ENCODE measurements at regions not wholly inside any gene's neighbourhood (a gene's known extent, or its start where the extent isn't known, plus 50 kb on each side); places are given as distances from the start of the nearest gene placed in this dataset.

GRCh38 chr11:112719736-112720525 lies 241.3 kb upstream of the NCAM1 start:
- FAIRE-seq (no peak), DNase-seq (ENCODE audit: insufficient read length, low spot score) (no peak)

GRCh38 chr11:112722148-112722547 lies 239.1 kb upstream of the NCAM1 start:
- TF ChIP-seq SPI1 (IDR thresholded peaks at IDR 0.05; ENCODE audit: low read depth, low read length) = no peak
- no peak for TF ChIP-seq POU2F2 (IDR thresholded peaks at IDR 0.05; ENCODE audit: low read depth, low read length)
- TF ChIP-seq POLR2AphosphoS5 (IDR thresholded peaks at IDR 0.05; ENCODE audit: low read depth, low read length) = no peak
- TF ChIP-seq POLR2A (IDR thresholded peaks at IDR 0.05; ENCODE audit: low read depth, low read length) = no peak
- no peak for TF ChIP-seq TAF1 (IDR thresholded peaks at IDR 0.05; ENCODE audit: low read depth, low read length)
- no peak for TF ChIP-seq PAX5 (IDR thresholded peaks at IDR 0.05; ENCODE audit: insufficient read depth, low read length, severe bottlenecking)
- DNase-seq (ENCODE audit: insufficient read length, low spot score) (no peak), FAIRE-seq (no peak)

More at GRCh38 chr11:112719736-112720525, 241.3 kb upstream of the NCAM1 start:
- TF ChIP-seq PAX5 (IDR thresholded peaks at IDR 0.05; ENCODE audit: insufficient read depth, low read length, severe bottlenecking) (no peak), SPI1 (IDR thresholded peaks at IDR 0.05; ENCODE audit: low read depth, low read length) (no peak), POLR2AphosphoS5 (IDR thresholded peaks at IDR 0.05; ENCODE audit: low read depth, low read length) (no peak), POLR2A (IDR thresholded peaks at IDR 0.05; ENCODE audit: low read depth, low read length) (no peak), TAF1 (IDR thresholded peaks at IDR 0.05; ENCODE audit: low read depth, low read length) (no peak), POU2F2 (IDR thresholded peaks at IDR 0.05; ENCODE audit: low read depth, low read length) (no peak)

GRCh38 chr11:112722876-112723275 lies 238.3 kb upstream of the NCAM1 start:
- FAIRE-seq = no peak
- DNase-seq (ENCODE audit: insufficient read length, low spot score) = no peak
- TF ChIP-seq PAX5 (IDR thresholded peaks at IDR 0.05; ENCODE audit: insufficient read depth, low read length, severe bottlenecking) = no peak
- TF ChIP-seq POLR2A (IDR thresholded peaks at IDR 0.05; ENCODE audit: low read depth, low read length) = no peak
- no peak for TF ChIP-seq TAF1 (IDR thresholded peaks at IDR 0.05; ENCODE audit: low read depth, low read length)
- no peak for TF ChIP-seq POU2F2 (IDR thresholded peaks at IDR 0.05; ENCODE audit: low read depth, low read length)
- no peak for TF ChIP-seq SPI1 (IDR thresholded peaks at IDR 0.05; ENCODE audit: low read depth, low read length)
- TF ChIP-seq POLR2AphosphoS5 (IDR thresholded peaks at IDR 0.05; ENCODE audit: low read depth, low read length) = no peak

GRCh38 chr11:112723676-112724495 lies 237.3 kb upstream of the NCAM1 start:
- DNase-seq (ENCODE audit: insufficient read length, low spot score) (no peak), FAIRE-seq (no peak)
- TF ChIP-seq POLR2AphosphoS5 (IDR thresholded peaks at IDR 0.05; ENCODE audit: low read depth, low read length) (no peak), TAF1 (IDR thresholded peaks at IDR 0.05; ENCODE audit: low read depth, low read length) (no peak), SPI1 (IDR thresholded peaks at IDR 0.05; ENCODE audit: low read depth, low read length) (no peak), PAX5 (IDR thresholded peaks at IDR 0.05; ENCODE audit: insufficient read depth, low read length, severe bottlenecking) (no peak), POLR2A (IDR thresholded peaks at IDR 0.05; ENCODE audit: low read depth, low read length) (no peak), POU2F2 (IDR thresholded peaks at IDR 0.05; ENCODE audit: low read depth, low read length) (no peak)

GRCh38 chr11:112724496-112724790 lies 236.8 kb upstream of the NCAM1 start:
- FAIRE-seq (no peak), DNase-seq (ENCODE audit: insufficient read length, low spot score) (no peak)
- no peak for TF ChIP-seq POLR2A (IDR thresholded peaks at IDR 0.05; ENCODE audit: low read depth, low read length)
- TF ChIP-seq POLR2AphosphoS5 (IDR thresholded peaks at IDR 0.05; ENCODE audit: low read depth, low read length) = no peak
- no peak for TF ChIP-seq TAF1 (IDR thresholded peaks at IDR 0.05; ENCODE audit: low read depth, low read length)
- TF ChIP-seq POU2F2 (IDR thresholded peaks at IDR 0.05; ENCODE audit: low read depth, low read length) = no peak
- TF ChIP-seq PAX5 (IDR thresholded peaks at IDR 0.05; ENCODE audit: insufficient read depth, low read length, severe bottlenecking) = no peak
- TF ChIP-seq SPI1 (IDR thresholded peaks at IDR 0.05; ENCODE audit: low read depth, low read length) = no peak

- FAIRE-seq (no peak), DNase-seq (ENCODE audit: insufficient read length, low spot score) (no peak)
Observed at GRCh38 chr11:112725636-112726035, 235.6 kb upstream of the NCAM1 start.

GRCh38 chr11:112727341-112727841 lies 233.8 kb upstream of the NCAM1 start:
- no peak for DNase-seq (ENCODE audit: insufficient read length, low spot score)
- no peak for TF ChIP-seq POLR2A (IDR thresholded peaks at IDR 0.05; ENCODE audit: low read depth, low read length)
- TF ChIP-seq SPI1 (IDR thresholded peaks at IDR 0.05; ENCODE audit: low read depth, low read length) = no peak
- no peak for TF ChIP-seq POU2F2 (IDR thresholded peaks at IDR 0.05; ENCODE audit: low read depth, low read length)
- TF ChIP-seq TAF1 (IDR thresholded peaks at IDR 0.05; ENCODE audit: low read depth, low read length) = no peak
- no peak for TF ChIP-seq POLR2AphosphoS5 (IDR thresholded peaks at IDR 0.05; ENCODE audit: low read depth, low read length)
- no peak for TF ChIP-seq PAX5 (IDR thresholded peaks at IDR 0.05; ENCODE audit: insufficient read depth, low read length, severe bottlenecking)
- no peak for FAIRE-seq

More at GRCh38 chr11:112725636-112726035, 235.6 kb upstream of the NCAM1 start:
- TF ChIP-seq POLR2AphosphoS5 (IDR thresholded peaks at IDR 0.05; ENCODE audit: low read depth, low read length) (no peak), POU2F2 (IDR thresholded peaks at IDR 0.05; ENCODE audit: low read depth, low read length) (no peak), POLR2A (IDR thresholded peaks at IDR 0.05; ENCODE audit: low read depth, low read length) (no peak), PAX5 (IDR thresholded peaks at IDR 0.05; ENCODE audit: insufficient read depth, low read length, severe bottlenecking) (no peak), SPI1 (IDR thresholded peaks at IDR 0.05; ENCODE audit: low read depth, low read length) (no peak), TAF1 (IDR thresholded peaks at IDR 0.05; ENCODE audit: low read depth, low read length) (no peak)

- TF ChIP-seq TAF1 (IDR thresholded peaks at IDR 0.05; ENCODE audit: low read depth, low read length) (no peak), SPI1 (IDR thresholded peaks at IDR 0.05; ENCODE audit: low read depth, low read length) (no peak), POLR2A (IDR thresholded peaks at IDR 0.05; ENCODE audit: low read depth, low read length) (no peak), POLR2AphosphoS5 (IDR thresholded peaks at IDR 0.05; ENCODE audit: low read depth, low read length) (no peak)
- no peak for DNase-seq (ENCODE audit: insufficient read length, low spot score)
- no peak for FAIRE-seq
Observed at GRCh38 chr11:112728288-112728687, 232.9 kb upstream of the NCAM1 start.

GRCh38 chr11:112728716-112729115 lies 232.5 kb upstream of the NCAM1 start:
- no peak for FAIRE-seq
- DNase-seq (ENCODE audit: insufficient read length, low spot score) = no peak
- TF ChIP-seq SPI1 (IDR thresholded peaks at IDR 0.05; ENCODE audit: low read depth, low read length) (no peak), PAX5 (IDR thresholded peaks at IDR 0.05; ENCODE audit: insufficient read depth, low read length, severe bottlenecking) (no peak), POLR2AphosphoS5 (IDR thresholded peaks at IDR 0.05; ENCODE audit: low read depth, low read length) (no peak), POLR2A (IDR thresholded peaks at IDR 0.05; ENCODE audit: low read depth, low read length) (no peak), TAF1 (IDR thresholded peaks at IDR 0.05; ENCODE audit: low read depth, low read length) (no peak), POU2F2 (IDR thresholded peaks at IDR 0.05; ENCODE audit: low read depth, low read length) (no peak)

All from GM12891 (cell line).